ENCODE measurements at regions not wholly inside any gene's neighbourhood (a gene's known extent, or its start where the extent isn't known, plus 50 kb on each side); places are given as distances from the start of the nearest gene placed in this dataset.

- FAIRE-seq (no peak), DNase-seq (ENCODE audit: insufficient read length, low spot score) (no peak)
- TF ChIP-seq POU2F2 (IDR thresholded peaks at IDR 0.05; ENCODE audit: low read depth, low read length) (no peak), POLR2A (IDR thresholded peaks at IDR 0.05; ENCODE audit: low read depth, low read length) (no peak), TAF1 (IDR thresholded peaks at IDR 0.05; ENCODE audit: low read depth, low read length) (no peak), SPI1 (IDR thresholded peaks at IDR 0.05; ENCODE audit: low read depth, low read length) (no peak), PAX5 (IDR thresholded peaks at IDR 0.05; ENCODE audit: insufficient read depth, low read length, severe bottlenecking) (no peak), POLR2AphosphoS5 (IDR thresholded peaks at IDR 0.05; ENCODE audit: low read depth, low read length) (no peak)
Observed at GRCh38 chr20:48227381-48227780, 442.1 kb upstream of the SULF2 start.

GRCh38 chr20:48226642-48227041 is 441.4 kb upstream of the SULF2 start:
- TF ChIP-seq SPI1 (IDR thresholded peaks at IDR 0.05; ENCODE audit: low read depth, low read length) (no peak), POU2F2 (IDR thresholded peaks at IDR 0.05; ENCODE audit: low read depth, low read length) (no peak), POLR2A (IDR thresholded peaks at IDR 0.05; ENCODE audit: low read depth, low read length) (no peak), POLR2AphosphoS5 (IDR thresholded peaks at IDR 0.05; ENCODE audit: low read depth, low read length) (no peak), TAF1 (IDR thresholded peaks at IDR 0.05; ENCODE audit: low read depth, low read length) (no peak), PAX5 (IDR thresholded peaks at IDR 0.05; ENCODE audit: insufficient read depth, low read length, severe bottlenecking) (no peak)
- FAIRE-seq (no peak), DNase-seq (ENCODE audit: insufficient read length, low spot score) (no peak)

GRCh38 chr20:48224533-48225050 is 439.3 kb upstream of the SULF2 start:
- DNase-seq (ENCODE audit: insufficient read length, low spot score) (no peak), FAIRE-seq (no peak)

GRCh38 chr20:48223715-48224114 is 438.4 kb upstream of the SULF2 start:
- DNase-seq (ENCODE audit: insufficient read length, low spot score): no peak
- no peak for FAIRE-seq
- TF ChIP-seq SPI1 (IDR thresholded peaks at IDR 0.05; ENCODE audit: low read depth, low read length) (no peak), POLR2AphosphoS5 (IDR thresholded peaks at IDR 0.05; ENCODE audit: low read depth, low read length) (no peak), TAF1 (IDR thresholded peaks at IDR 0.05; ENCODE audit: low read depth, low read length) (no peak), POU2F2 (IDR thresholded peaks at IDR 0.05; ENCODE audit: low read depth, low read length) (no peak), PAX5 (IDR thresholded peaks at IDR 0.05; ENCODE audit: insufficient read depth, low read length, severe bottlenecking) (no peak), POLR2A (IDR thresholded peaks at IDR 0.05; ENCODE audit: low read depth, low read length) (no peak)

More at GRCh38 chr20:48224533-48225050, 439.3 kb upstream of the SULF2 start:
- no peak for TF ChIP-seq POU2F2 (IDR thresholded peaks at IDR 0.05; ENCODE audit: low read depth, low read length)
- no peak for TF ChIP-seq SPI1 (IDR thresholded peaks at IDR 0.05; ENCODE audit: low read depth, low read length)
- TF ChIP-seq PAX5 (IDR thresholded peaks at IDR 0.05; ENCODE audit: insufficient read depth, low read length, severe bottlenecking): no peak
- TF ChIP-seq POLR2AphosphoS5 (IDR thresholded peaks at IDR 0.05; ENCODE audit: low read depth, low read length): no peak
- TF ChIP-seq POLR2A (IDR thresholded peaks at IDR 0.05; ENCODE audit: low read depth, low read length): no peak
- TF ChIP-seq TAF1 (IDR thresholded peaks at IDR 0.05; ENCODE audit: low read depth, low read length): no peak

- no peak for FAIRE-seq
Observed at GRCh38 chr20:48222595-48223180, 437.4 kb upstream of the SULF2 start.

GRCh38 chr20:48220033-48220633 is 434.9 kb upstream of the SULF2 start:
- TF ChIP-seq POLR2AphosphoS5 (IDR thresholded peaks at IDR 0.05; ENCODE audit: low read depth, low read length) (no peak), PAX5 (IDR thresholded peaks at IDR 0.05; ENCODE audit: insufficient read depth, low read length, severe bottlenecking) (no peak), SPI1 (IDR thresholded peaks at IDR 0.05; ENCODE audit: low read depth, low read length) (no peak), POLR2A (IDR thresholded peaks at IDR 0.05; ENCODE audit: low read depth, low read length) (no peak), TAF1 (IDR thresholded peaks at IDR 0.05; ENCODE audit: low read depth, low read length) (no peak), POU2F2 (IDR thresholded peaks at IDR 0.05; ENCODE audit: low read depth, low read length) (no peak)
- FAIRE-seq (no peak), DNase-seq (ENCODE audit: insufficient read length, low spot score) (no peak)

More at GRCh38 chr20:48222595-48223180, 437.4 kb upstream of the SULF2 start:
- DNase-seq (ENCODE audit: insufficient read length, low spot score): no peak
- TF ChIP-seq PAX5 (IDR thresholded peaks at IDR 0.05; ENCODE audit: insufficient read depth, low read length, severe bottlenecking) (no peak), TAF1 (IDR thresholded peaks at IDR 0.05; ENCODE audit: low read depth, low read length) (no peak), POU2F2 (IDR thresholded peaks at IDR 0.05; ENCODE audit: low read depth, low read length) (no peak), POLR2A (IDR thresholded peaks at IDR 0.05; ENCODE audit: low read depth, low read length) (no peak)

GRCh38 chr20:48219306-48219705 is 434.0 kb upstream of the SULF2 start:
- DNase-seq (ENCODE audit: insufficient read length, low spot score): no peak
- TF ChIP-seq TAF1 (IDR thresholded peaks at IDR 0.05; ENCODE audit: low read depth, low read length) (no peak), POU2F2 (IDR thresholded peaks at IDR 0.05; ENCODE audit: low read depth, low read length) (no peak), PAX5 (IDR thresholded peaks at IDR 0.05; ENCODE audit: insufficient read depth, low read length, severe bottlenecking) (no peak), POLR2AphosphoS5 (IDR thresholded peaks at IDR 0.05; ENCODE audit: low read depth, low read length) (no peak), SPI1 (IDR thresholded peaks at IDR 0.05; ENCODE audit: low read depth, low read length) (no peak), POLR2A (IDR thresholded peaks at IDR 0.05; ENCODE audit: low read depth, low read length) (no peak)
- no peak for FAIRE-seq

- DNase-seq (ENCODE audit: insufficient read length, low spot score) (no peak), FAIRE-seq (no peak)
- TF ChIP-seq POU2F2 (IDR thresholded peaks at IDR 0.05; ENCODE audit: low read depth, low read length) (no peak), POLR2A (IDR thresholded peaks at IDR 0.05; ENCODE audit: low read depth, low read length) (no peak), PAX5 (IDR thresholded peaks at IDR 0.05; ENCODE audit: insufficient read depth, low read length, severe bottlenecking) (no peak), POLR2AphosphoS5 (IDR thresholded peaks at IDR 0.05; ENCODE audit: low read depth, low read length) (no peak), TAF1 (IDR thresholded peaks at IDR 0.05; ENCODE audit: low read depth, low read length) (no peak), SPI1 (IDR thresholded peaks at IDR 0.05; ENCODE audit: low read depth, low read length) (no peak)
Observed at GRCh38 chr20:48217190-48217589, 431.9 kb upstream of the SULF2 start.

- DNase-seq (ENCODE audit: insufficient read length, low spot score): no peak
- no peak for FAIRE-seq
- TF ChIP-seq SPI1 (IDR thresholded peaks at IDR 0.05; ENCODE audit: low read depth, low read length) (no peak), PAX5 (IDR thresholded peaks at IDR 0.05; ENCODE audit: insufficient read depth, low read length, severe bottlenecking) (no peak), POLR2A (IDR thresholded peaks at IDR 0.05; ENCODE audit: low read depth, low read length) (no peak), TAF1 (IDR thresholded peaks at IDR 0.05; ENCODE audit: low read depth, low read length) (no peak), POLR2AphosphoS5 (IDR thresholded peaks at IDR 0.05; ENCODE audit: low read depth, low read length) (no peak), POU2F2 (IDR thresholded peaks at IDR 0.05; ENCODE audit: low read depth, low read length) (no peak)
Observed at GRCh38 chr20:48215536-48215935, 430.3 kb upstream of the SULF2 start.
